M059J (cell line): ENCODE measurements at regions not wholly inside any gene's neighbourhood (a gene's known extent, or its start where the extent isn't known, plus 50 kb on each side); places are given as distances from the start of the nearest gene placed in this dataset.

ENCODE experiments used
- DNase-seq: peaks from one replicate; pipeline ENCODE4 v3.0.0-alpha.2; 2012; ENCODE audit warnings: low read depth

DNA sequence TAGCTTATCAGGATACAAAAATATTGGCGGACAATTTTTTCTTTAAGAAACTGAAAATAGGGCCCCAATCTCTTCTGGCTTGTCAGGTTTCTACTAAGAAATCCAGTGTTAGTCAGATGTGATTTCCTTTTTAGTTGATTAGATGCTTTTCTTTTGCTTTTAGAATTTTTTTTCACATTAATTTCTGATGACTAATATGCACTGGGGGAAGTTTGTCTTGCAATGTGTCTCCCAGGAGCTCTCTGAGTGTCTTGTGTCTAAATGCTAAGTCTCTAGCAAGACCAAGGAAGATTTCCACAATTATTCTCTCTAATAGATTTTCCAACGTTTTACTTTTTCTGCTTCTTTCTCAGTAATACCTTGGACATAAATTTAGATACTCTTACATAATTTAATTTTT, 559.8 kb upstream of the TYRP1 start:
- no peak for DNase-seq

DNA sequence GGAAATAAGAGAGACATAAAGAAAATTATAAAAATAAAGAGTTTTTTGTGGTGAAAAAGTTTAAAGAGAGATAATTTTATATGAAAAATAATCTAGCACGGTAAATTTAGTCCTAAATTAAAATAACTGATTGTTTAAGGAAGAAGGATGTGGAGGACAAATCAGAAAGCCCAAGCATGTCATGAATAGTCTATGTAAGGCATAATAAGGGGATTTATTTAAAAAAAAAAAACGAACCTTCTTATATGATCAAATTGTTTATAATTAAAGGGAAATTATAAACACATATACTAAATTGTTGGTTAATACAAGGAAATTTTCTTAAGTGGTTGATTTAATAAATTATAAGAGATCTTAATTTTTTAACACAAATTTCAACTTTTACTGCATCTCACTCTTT, 551.8 kb upstream of the TYRP1 start:
- DNase-seq, result no peak

DNA sequence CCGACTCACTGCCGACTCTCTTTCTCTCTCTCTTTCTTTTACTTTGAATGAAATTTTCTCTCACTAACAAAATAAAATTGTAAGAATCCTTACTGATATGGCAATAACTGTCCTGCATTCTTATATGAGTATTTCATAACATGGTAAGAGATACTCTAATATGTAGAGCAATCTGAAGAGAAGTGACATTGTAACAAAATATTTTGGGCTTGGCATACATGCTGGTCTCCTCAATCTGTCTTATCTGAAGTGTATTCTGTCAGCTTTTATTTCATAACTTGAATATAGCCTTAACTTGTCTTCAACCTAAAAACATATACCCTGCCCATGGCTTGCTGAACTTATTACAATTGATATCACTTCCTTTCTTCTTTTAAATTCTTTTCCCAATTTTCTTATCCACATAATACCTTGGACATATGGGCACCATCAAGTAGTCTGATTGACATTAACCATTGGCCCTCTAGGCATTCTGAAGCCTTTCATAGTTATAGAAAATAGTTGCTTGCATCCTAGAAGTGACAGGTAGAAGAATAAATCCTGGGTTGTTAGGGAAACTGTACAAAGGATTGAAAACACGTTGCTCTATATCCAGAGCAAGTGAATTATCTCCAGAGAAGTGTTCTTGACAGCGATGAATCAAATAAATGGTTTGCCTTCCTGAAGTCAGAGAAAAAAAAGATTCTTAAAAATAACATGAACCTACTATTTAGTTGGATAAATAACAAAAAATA, 537.6 kb upstream of the TYRP1 start:
- DNase-seq, result no peak

DNA sequence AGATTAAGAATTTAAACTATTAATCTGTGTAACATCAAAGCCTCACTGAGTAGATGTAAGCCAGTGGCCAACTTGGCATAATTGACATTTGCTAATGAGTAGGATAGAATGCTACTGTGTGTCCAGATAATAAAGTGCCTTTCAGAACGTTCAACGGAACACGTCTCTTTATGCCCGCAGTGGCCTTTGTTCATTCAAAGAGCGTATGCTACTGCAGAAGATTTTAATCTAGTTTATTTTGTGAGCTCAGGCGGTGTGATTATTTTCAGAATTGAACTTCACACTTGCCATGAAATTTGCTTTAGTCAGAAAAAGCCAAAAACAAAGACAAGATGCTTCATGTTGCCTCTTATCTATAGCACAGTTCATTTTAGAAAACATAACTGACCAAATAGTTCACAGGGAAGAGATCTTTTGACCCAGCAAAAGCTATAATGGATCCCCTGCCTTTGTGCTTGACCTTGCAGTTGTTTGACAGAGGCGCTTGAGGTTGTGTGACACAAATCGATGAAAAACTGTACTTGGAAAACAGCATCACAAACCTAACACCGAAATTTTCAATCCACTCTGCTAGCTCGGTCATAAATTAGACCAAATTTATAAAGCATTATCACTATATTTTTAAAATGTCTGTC, 530.9 kb upstream of the TYRP1 start:
- DNase-seq, result no peak

DNA sequence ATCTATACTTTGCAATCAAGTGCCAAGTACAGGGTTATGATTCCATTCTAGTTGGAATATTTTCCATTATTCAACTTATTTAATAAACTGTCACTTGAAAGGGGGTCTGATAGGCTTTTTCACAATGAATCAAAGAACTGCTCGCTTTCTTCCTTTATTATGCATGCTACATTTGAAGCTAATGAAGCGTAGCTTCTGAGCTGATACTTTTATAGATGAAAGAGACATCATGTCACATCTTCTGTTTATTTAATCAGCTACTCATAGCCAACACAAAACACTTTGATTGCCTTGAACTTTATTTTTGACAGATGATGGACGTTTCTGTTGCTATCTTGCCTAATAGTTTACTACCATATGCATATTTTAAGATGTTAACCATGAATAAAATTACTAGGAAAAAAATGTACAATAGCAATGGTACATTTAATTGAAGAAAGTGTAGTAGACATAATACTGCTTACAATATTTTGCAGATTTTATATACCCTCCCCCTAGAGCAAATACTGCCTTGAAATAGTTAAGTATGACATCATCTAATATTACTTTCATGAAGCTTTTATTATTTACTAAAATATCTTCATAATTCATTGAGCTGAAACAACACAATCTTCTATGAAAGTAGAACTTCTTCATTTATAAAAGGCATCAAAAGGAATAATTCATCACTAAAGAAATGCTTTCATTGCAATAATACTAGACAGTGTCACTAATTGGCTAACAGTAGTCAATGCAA, 529.3 kb upstream of the TYRP1 start:
- no peak for DNase-seq

DNA sequence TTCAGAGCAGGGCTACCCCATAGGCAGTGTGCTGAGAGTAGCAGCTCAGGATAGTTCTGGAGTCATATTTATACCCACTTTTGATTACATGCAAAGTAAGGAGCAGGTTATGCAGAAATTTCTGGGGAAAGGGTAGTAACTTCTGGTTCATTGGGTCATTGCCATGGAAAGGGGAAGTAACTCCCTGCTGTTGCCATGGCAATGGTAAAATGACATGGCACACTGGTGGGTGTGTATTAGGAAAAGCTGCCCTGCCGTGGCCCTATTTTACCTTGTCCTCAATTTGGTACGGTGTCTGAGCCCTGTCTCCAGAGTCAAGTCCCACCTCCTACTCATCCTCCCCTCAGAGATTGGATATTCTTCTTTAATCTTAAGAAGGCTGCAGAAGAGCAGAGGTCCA, 526.7 kb upstream of the TYRP1 start:
- DNase-seq, result no peak

DNA sequence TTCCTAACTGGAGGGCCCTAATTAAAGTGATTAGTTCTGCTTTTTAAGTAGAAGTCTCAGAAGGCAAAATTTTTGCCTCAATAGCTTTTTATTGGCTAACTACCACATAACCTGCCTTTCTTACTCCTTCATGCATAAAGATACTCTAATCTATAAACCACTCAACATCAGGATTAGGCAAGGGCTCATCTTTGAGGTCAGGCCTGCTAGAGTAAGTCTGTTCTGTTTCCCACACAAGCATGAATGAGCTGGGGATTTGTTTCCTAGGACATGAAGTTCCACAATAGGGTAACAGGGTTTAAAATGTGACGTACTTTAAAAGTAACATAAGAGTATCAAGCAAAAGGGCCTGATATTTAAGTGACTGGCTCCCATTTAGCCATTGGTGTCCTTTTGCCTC, 522.7 kb upstream of the TYRP1 start:
- no peak for DNase-seq

DNA sequence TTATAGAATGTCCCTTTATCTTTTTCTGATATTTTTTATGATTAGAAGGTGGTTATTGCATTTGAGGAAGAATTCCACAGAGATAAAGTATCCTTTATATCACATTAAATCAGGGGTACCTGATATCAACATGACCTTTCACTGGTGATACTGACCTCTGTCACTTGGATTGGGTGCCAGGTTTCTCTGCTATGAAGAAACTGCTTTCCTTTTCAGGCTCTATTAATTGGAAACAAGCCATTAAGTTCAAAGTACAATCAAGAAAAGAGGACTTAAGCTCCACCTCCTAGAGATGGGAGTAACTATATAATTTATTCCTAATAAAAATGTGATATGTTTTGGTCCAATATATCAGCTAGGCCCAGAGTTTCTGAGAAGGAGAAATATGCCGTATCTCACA, 514.6 kb upstream of the TYRP1 start:
- no peak for DNase-seq

DNA sequence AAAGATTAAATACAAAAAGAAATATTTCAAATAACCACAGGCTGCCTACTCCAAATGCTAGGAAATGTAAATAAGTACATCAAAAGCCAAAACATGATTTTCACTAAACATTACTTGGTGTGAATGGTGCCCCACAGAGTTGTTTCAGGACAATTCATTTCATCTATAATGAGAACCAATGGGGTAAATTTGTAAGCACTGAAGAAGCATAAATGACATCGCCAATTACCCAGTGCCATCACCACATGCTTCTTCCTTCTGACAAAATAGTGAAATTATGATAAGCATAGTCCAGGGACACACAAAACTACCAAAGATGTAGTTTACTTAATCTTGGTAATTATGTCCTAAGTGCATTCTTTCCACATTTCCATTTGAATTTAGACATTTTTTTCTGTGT, 510.4 kb upstream of the TYRP1 start:
- DNase-seq, result no peak

DNA sequence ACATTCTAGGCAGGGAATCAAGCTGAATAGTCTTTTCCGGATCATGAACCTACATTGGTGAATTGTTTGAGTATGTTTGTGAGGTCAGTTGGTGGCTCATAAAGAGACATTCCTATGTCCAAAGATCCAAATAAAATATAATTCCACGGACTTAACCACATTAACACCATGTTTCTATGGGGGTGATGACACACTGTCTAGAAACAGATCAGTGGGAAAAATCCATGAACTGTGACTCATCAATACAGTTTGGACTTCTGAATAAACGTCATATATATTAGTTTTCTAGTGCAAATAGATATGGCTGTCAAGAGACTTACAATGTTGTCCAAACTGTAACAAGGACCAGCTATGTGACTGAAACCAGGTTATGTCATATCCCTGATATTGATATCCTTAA, 509.9 kb upstream of the TYRP1 start:
- no peak for DNase-seq

DNA sequence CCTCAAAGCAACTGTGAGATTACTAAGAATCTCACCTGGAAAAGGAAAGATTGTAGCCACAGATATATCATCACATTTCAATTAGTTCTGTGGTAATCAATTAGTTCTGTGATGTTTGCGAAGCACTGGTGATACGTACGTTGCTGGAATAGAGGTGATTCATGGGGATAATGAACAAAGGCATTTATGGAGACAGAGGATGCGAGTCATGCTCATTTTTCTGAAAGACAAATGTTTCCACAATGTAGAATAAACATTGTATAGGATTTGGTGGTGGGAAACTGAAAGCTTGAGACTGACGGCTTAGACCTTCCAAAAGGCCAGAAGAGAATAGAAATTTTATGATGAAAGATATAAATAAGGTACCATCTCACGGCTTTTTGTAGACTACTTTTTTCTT, 507.3 kb upstream of the TYRP1 start:
- no peak for DNase-seq

DNA sequence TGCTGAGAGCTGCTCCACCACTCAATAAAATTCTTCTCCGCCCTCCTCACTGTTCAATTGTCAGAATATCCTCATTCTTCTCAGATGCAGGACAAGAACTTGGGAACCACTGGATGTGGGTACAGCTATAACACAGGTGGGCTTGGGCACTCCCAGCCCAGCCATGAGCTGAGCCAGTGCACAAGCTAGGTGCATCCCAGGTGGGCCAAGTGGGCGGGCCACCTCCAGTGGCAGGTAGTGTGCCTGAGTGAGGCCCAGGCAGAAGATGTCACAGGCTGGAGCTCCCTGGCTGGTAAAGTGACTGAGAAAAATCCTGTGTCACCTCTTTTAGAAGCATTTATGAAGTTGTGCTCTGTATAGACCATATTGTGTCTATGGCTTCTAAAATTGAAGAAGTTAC, 501.6 kb upstream of the TYRP1 start:
- DNase-seq, result no peak

DNA sequence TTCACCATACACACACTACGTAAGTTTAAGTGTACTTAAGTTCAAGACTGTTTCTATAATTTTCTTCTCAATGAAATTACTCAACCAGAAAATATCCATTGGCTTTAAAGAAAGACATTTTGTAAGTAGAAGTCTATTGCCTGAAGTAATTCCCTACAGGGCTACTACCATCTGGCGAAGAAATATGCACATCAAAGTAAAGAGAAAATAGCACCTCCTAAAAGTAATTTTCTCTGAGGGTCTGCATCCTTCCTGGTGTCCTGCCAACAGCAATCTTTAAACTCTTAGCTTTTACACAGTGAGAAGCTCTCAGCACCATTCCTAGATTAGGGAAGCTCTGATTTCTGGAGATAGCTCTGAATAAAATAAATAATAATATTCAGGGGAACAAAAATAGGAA, 498.5 kb upstream of the TYRP1 start:
- DNase-seq, result no peak

DNA sequence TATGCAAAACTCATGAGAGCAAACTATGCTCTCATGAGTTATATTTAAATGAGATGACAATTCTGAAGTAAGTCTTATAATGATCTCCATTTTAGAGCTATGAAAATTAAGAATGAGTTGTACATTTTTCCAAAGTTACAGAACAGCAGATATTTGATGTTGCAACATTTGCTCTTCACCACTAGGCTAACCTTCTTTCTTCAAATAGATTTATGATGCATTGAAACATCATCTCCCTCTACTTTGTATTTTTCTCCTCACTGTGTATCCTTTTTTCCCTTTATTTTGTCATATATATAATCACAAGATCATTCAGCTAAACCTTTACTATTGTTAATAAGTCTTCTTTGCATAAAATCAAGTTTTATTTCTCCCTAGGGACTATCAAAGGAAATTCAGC, 497.7 kb upstream of the TYRP1 start:
- no peak for DNase-seq

DNA sequence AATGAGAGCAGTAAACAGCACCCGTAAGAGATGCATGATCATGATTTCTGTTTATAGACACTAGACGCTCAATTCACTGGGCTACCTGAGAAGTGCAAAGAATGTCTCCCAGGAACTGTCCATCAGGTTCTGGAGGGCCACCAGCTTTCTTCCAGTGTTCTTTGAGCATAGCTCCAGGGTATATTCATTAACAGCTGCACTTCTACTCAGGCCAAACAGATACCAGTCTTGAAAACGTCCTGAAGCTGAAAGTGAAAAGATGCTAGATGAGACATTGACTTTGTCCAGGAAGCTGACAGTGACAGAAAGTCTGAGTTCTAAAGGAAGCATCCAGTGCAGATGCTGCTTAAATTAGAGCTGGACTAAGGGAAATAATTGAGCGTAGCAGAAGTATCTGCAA, 488.7 kb upstream of the TYRP1 start:
- no peak for DNase-seq

DNA sequence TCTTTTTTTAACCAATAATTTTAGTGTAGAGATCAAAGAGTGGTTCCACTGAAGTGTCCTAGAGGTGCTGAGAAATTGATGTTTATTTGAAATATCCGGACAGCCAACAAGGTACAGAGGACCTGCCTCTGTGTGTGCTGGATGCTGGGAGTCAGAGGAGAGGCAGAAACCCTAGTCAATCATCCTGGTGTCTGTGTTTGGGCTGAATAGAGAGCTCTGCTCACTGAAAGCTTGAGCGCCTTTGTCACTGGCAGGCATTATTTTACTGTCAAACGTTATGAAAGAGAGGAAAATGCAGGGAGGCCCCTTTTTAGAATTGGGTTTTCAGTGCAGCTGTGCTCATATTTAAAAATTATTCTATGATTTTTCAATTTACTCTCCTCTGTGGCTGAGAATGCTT, 480.3 kb upstream of the TYRP1 start:
- no peak for DNase-seq

DNA sequence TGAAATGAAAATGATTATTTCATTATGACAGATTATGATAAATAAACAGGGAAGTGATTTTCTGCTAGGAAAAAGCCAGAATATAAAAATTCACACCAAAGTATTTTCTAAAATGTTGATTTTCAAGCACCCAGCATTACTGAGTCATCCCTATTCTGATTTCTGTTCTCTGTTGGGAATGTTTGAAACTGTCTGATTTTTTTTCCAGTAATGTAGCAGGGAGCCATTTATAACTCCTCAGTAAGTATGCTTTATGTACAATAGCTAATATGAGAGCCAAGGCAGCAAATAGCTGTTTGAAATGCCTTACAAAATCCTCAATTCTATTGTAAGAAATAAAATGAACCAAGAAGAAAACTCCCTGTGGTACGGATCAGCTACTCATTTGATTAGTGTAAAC, 471.7 kb upstream of the TYRP1 start:
- no peak for DNase-seq

DNA sequence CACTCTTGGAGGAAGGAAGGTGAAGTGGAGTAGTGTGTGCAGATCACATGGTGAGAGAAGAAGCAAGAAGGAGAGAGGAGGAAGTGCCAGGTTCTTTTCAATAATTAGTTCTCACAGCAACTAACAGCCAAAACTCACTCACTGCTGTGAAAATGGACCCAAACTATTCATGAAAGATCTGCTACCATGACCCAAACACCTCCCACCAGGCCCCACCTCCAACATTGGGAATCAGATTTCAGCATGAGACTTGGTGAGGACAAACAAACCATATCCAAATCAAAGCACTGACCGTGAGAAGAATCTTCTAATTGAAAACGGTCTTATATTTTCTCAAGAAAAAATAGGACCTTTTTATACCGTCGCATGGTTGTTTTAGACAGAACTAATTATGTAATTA, 468.7 kb upstream of the TYRP1 start:
- DNase-seq, result no peak

DNA sequence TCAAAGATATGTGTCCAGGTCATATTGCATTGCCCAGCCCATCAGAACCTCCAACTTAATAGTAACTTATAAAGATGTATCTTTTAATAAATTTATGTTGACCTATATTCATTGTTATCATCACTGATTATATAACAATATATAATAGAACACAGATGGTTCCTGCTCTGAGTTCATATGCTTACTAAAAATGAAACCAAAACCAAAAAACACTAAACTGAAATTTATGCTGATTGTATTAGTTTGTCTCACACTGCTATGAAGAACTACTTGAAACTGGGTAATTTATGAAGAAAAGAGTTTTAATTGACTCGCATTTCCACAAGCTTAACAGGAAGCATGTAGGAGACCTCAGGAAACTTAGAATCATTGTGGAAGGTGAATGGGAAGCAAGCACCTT, 462.5 kb upstream of the TYRP1 start:
- DNase-seq, result no peak

DNA sequence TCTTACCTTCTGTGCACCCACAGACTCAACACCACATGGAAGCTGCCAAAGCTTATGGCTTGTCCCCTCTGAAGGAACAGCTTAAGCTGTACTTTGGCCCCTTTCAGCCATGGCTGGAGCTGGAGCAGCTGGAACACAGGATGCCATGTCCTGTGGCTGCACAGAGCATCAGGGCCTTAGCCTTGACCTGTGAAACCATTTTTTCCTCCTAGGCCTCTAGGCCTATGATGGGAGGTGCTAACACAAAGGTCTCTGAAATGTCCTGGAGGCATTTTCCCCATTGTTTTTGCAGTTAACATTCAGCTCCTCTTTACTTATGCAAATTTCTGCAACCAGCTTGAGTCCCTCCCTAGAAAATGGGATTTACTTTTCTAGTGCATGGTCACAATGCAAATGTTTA, 461.4 kb upstream of the TYRP1 start:
- no peak for DNase-seq

DNA sequence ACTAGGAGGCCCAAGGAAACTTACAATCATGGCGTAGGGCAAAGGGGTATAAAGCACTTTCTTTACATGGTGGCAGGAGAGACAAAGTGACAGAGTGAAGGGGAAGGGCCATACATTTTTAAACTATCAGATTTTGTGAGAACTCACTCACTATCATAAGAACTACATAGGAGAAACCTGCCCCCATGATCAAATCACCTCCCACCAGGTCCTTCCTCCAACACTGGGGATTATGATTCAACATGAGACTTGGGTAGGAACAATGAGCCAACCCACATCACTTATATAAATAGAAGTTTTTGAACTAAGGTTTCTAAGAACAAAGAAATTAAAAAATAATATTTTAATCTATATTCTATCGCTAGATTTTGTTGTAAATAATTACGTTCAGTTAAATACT, 460.3 kb upstream of the TYRP1 start:
- DNase-seq, result no peak

DNA sequence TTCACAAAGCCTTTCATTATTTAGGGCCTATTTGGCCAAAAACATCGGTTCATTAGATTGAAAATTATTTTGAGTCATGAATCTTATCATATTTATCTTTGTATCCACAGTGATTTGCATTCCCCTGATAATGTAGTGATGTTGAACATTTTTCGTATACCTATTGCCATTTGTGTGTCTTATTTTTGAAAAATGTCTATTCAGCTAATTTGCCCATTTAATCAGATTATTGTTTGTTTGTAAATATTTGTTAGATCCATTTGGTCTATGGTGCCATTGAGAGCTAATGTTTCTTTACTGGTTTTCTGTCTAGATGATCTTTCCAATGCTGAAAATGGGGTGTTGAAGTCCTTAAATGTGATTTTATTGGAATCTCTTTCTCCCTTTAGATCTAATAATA, 439.2 kb upstream of the TYRP1 start:
- DNase-seq, result no peak

DNA sequence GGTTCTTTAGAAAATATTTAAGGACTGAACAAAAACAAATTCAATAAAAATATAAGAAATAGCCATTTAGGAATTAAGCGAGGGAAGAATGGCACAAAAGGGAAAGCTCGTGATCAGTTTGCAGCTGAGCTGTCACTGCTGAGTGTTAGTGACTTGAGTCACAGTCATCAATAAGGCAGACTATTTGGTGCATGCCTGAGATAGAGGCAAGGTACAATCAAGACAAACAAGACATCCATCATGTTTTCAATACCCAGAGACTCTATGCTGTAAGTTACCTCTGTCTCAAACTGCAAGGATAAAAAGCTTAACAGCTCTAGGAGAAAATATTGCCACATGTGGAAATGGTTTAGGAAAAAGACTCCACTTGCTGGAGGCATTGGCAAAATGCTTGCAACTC, 426.4 kb upstream of the TYRP1 start:
- DNase-seq, result no peak
